ENCODE measurements at regions not wholly inside any gene's neighbourhood (a gene's known extent, or its start where the extent isn't known, plus 50 kb on each side); places are given as distances from the start of the nearest gene placed in this dataset.

- TF ChIP-seq EZH2 (IDR thresholded peaks at IDR 0.05; ENCODE audit: borderline replicate concordance, low read depth, low read length, severe bottlenecking): no peak
- Histone ChIP-seq H3K4me1 (ENCODE audit: insufficient read depth, low read length) (no peaks in the 10 kb centered on the region), H3K27me3 (ENCODE audit: insufficient read depth, low read length, poor library complexity) (no peaks in the 10 kb centered on the region), H3K79me2 (ENCODE audit: insufficient read depth, low read length) (no peaks in the 10 kb centered on the region), H2AFZ (ENCODE audit: low read depth, low read length) (no peak overlapping the region), H4K20me1 (ENCODE audit: insufficient read depth, low read length) (peaks cover 3% of the 10 kb centered on the region; the same call in 1 of the 2 replicates), H3K4me3 (ENCODE audit: low read depth in 1 of 2, low read length in 2 of 2) (no peak overlapping the region), H3K27ac (ENCODE audit: low read length) (no peak overlapping the region), H3K4me2 (ENCODE audit: insufficient read depth, low read length) (no peak overlapping the region), H3K36me3 (ENCODE audit: insufficient read depth, low read length) (no peaks in the 10 kb centered on the region), H3K9me3 (ENCODE audit: insufficient read depth, low read length, severe bottlenecking) (no peaks in the 10 kb centered on the region), H3K9ac (ENCODE audit: low read depth, low read length) (no peak overlapping the region)
- ATAC-seq (ENCODE audit: insufficient read depth, low read depth) (no peak), DNase-seq (no peak)
Measured at GRCh38 chr17:79542718-79543117, 68.1 kb downstream of the RBFOX3 start.

DNA sequence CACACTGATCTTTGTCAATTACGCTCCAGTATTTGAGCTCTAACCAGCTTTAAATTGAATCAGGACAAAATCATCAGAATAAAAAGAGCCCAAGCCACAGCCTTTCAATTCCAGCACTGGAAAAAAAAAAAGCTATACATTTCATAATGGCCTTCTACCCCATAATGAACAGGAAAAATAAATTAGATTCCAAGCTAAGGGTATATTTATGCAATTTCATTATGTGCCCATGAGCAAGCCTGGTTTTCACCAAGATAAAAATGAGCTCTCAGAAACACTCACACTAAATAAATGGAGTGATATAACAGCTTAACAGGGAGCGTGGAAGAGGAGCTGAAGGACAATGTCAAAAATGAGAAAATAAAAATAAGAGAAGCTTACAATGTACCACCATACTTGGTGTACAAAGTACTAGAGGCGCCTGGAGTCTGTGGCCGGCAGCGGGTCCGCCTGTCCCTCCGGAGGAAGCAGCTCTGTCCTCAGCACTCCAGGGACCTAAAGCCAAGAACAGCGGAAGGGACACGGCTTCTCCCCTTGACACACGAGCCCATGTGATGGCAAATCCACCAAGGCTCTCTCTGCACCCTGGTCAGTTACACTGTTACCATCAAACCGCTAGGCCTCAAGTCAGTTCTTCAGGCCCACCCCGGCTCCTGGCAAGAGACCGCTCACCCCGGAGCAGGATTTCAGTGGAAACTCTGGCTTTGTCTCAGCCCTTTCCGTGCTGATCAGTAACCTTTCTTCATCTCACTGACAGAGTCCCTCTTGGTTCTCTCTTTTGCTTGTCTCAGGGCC is 69.6 kb downstream of the RBFOX3 start:
- H3K27me3 ChIP-seq (ENCODE audit: insufficient read depth, low read length, poor library complexity): no peaks in the 10 kb centered on the region
- ATAC-seq (ENCODE audit: insufficient read depth, low read depth) (no peak), DNase-seq (no peak)
- no peak overlapping the region for H3K4me2 ChIP-seq (ENCODE audit: insufficient read depth, low read length)
- H3K9me3 ChIP-seq (ENCODE audit: insufficient read depth, low read length, severe bottlenecking): no peaks in the 10 kb centered on the region
- H2AFZ ChIP-seq (ENCODE audit: low read depth, low read length): no peak overlapping the region
- no peak overlapping the region for H3K4me3 ChIP-seq (ENCODE audit: low read depth in 1 of 2, low read length in 2 of 2)
- no peaks in the 10 kb centered on the region for H3K36me3 ChIP-seq (ENCODE audit: insufficient read depth, low read length)
- no peak for TF ChIP-seq EZH2 (IDR thresholded peaks at IDR 0.05; ENCODE audit: borderline replicate concordance, low read depth, low read length, severe bottlenecking)
- TF ChIP-seq, protein P1, sequence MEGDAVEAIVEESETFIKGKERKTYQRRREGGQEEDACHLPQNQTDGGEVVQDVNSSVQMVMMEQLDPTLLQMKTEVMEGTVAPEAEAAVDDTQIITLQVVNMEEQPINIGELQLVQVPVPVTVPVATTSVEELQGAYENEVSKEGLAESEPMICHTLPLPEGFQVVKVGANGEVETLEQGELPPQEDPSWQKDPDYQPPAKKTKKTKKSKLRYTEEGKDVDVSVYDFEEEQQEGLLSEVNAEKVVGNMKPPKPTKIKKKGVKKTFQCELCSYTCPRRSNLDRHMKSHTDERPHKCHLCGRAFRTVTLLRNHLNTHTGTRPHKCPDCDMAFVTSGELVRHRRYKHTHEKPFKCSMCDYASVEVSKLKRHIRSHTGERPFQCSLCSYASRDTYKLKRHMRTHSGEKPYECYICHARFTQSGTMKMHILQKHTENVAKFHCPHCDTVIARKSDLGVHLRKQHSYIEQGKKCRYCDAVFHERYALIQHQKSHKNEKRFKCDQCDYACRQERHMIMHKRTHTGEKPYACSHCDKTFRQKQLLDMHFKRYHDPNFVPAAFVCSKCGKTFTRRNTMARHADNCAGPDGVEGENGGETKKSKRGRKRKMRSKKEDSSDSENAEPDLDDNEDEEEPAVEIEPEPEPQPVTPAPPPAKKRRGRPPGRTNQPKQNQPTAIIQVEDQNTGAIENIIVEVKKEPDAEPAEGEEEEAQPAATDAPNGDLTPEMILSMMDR (IDR thresholded peaks at IDR 0.05; ENCODE audit: borderline replicate concordance, extremely low read depth, low read length, poor library complexity, severe bottlenecking): no peak
- no peaks in the 10 kb centered on the region for H3K4me1 ChIP-seq (ENCODE audit: insufficient read depth, low read length)
- H3K27ac ChIP-seq (ENCODE audit: low read length): no peak overlapping the region
- H3K9ac ChIP-seq (ENCODE audit: low read depth, low read length): no peak overlapping the region
- H3K79me2 ChIP-seq (ENCODE audit: insufficient read depth, low read length): no peaks in the 10 kb centered on the region
- peaks cover 3% of the 10 kb centered on the region; the same call in 1 of the 2 replicates for H4K20me1 ChIP-seq (ENCODE audit: insufficient read depth, low read length)

DNA sequence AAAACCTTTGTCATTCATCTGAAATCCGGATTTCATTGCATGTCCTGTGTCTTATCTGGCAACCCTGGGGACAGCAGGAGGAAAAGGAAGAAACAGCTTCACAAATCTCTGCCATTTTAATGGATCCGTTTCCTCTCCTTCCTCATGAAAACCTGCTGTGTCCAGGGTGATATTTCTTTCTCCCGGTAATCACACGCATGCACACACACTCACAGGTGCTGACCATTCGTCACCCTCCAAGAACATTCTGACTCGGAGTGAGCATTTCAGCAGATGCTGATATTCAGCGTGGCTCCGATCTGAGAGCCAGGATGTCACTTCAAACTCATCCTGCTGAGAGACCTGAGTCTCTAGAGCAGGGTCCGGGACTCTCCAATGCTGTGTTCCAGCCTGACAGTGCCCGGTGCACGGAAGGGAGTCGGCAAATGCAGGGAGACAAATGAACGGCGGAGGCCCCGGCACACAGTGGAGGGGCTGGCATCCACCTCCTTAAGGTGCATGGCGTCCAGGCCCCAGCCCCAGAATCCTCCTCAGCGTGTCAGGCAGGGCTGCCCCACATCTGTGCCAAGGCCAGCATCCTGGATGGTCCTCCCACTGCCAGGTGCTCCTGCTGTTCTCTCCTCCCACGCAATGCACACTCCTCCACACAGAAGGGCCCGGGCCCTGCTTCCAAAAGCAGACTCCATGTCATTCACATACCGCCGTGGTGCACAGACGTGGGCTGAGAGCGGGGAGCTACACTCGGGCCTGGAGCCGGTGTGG is 70.7 kb downstream of the RBFOX3 start:
- Histone ChIP-seq H3K36me3 (ENCODE audit: insufficient read depth, low read length) (no peaks in the 10 kb centered on the region), H3K4me2 (ENCODE audit: insufficient read depth, low read length) (no peak overlapping the region), H3K4me3 (ENCODE audit: low read depth in 1 of 2, low read length in 2 of 2) (no peak overlapping the region), H2AFZ (ENCODE audit: low read depth, low read length) (no peak overlapping the region), H3K27ac (ENCODE audit: low read length) (no peak overlapping the region), H3K4me1 (ENCODE audit: insufficient read depth, low read length) (no peaks in the 10 kb centered on the region), H3K79me2 (ENCODE audit: insufficient read depth, low read length) (no peaks in the 10 kb centered on the region), H3K9ac (ENCODE audit: low read depth, low read length) (no peak overlapping the region), H3K9me3 (ENCODE audit: insufficient read depth, low read length, severe bottlenecking) (no peaks in the 10 kb centered on the region), H4K20me1 (ENCODE audit: insufficient read depth, low read length) (peaks cover 3% of the 10 kb centered on the region; the same call in 1 of the 2 replicates), H3K27me3 (ENCODE audit: insufficient read depth, low read length, poor library complexity) (no peaks in the 10 kb centered on the region)
- TF ChIP-seq EZH2 (IDR thresholded peaks at IDR 0.05; ENCODE audit: borderline replicate concordance, low read depth, low read length, severe bottlenecking): no peak
- TF ChIP-seq, protein P1 (IDR thresholded peaks at IDR 0.05; ENCODE audit: borderline replicate concordance, extremely low read depth, low read length, poor library complexity, severe bottlenecking): no peak
- no peak for DNase-seq
- ATAC-seq (ENCODE audit: insufficient read depth, low read depth): no peak

GRCh38 chr17:79538291-79538690 is 72.6 kb downstream of the RBFOX3 start:
- H4K20me1 ChIP-seq (ENCODE audit: insufficient read depth, low read length): peaks cover 3% of the 10 kb centered on the region; the same call in 1 of the 2 replicates
- H3K4me1 ChIP-seq (ENCODE audit: insufficient read depth, low read length): no peaks in the 10 kb centered on the region
- DNase-seq (no peak), ATAC-seq (ENCODE audit: insufficient read depth, low read depth) (no peak)
- H2AFZ ChIP-seq (ENCODE audit: low read depth, low read length): no peak overlapping the region
- no peak overlapping the region for H3K27ac ChIP-seq (ENCODE audit: low read length)
- no peak overlapping the region for H3K9ac ChIP-seq (ENCODE audit: low read depth, low read length)
- TF ChIP-seq, protein P1 (IDR thresholded peaks at IDR 0.05; ENCODE audit: borderline replicate concordance, extremely low read depth, low read length, poor library complexity, severe bottlenecking): no peak
- TF ChIP-seq EZH2 (IDR thresholded peaks at IDR 0.05; ENCODE audit: borderline replicate concordance, low read depth, low read length, severe bottlenecking): no peak
- H3K9me3 ChIP-seq (ENCODE audit: insufficient read depth, low read length, severe bottlenecking): no peaks in the 10 kb centered on the region
- no peak overlapping the region for H3K4me2 ChIP-seq (ENCODE audit: insufficient read depth, low read length)
- peaks cover 11% of the 10 kb centered on the region for H3K27me3 ChIP-seq (ENCODE audit: insufficient read depth, low read length, poor library complexity)
- H3K36me3 ChIP-seq (ENCODE audit: insufficient read depth, low read length): no peaks in the 10 kb centered on the region
- no peaks in the 10 kb centered on the region for H3K79me2 ChIP-seq (ENCODE audit: insufficient read depth, low read length)
- H3K4me3 ChIP-seq (ENCODE audit: low read depth in 1 of 2, low read length in 2 of 2): no peak overlapping the region

Measured in DND-41 (cell line).